H9 (cell line): ENCODE measurements at regions not wholly inside any gene's neighbourhood (a gene's known extent, or its start where the extent isn't known, plus 50 kb on each side); places are given as distances from the start of the nearest gene placed in this dataset.

Source experiments
- DNase-seq: peaks from one replicate; pipeline ENCODE4 v3.0.0-alpha.2; 2017
- H2AFZ ChIP-seq: one replicate; pipeline ENCODE4 v1.6.1; 2013; ENCODE audit warnings: mild to moderate bottlenecking, low read length, control low read depth, moderate library complexity
- H2AK5ac ChIP-seq: 2 replicates; pipeline ENCODE4 v1.6.1; 2013; ENCODE audit warnings: low read length, control low read depth, mixed read lengths; ENCODE audit not compliant: insufficient read length
- H2BK120ac ChIP-seq: one replicate; pipeline ENCODE4 v1.6.1; 2013; ENCODE audit warnings: low read depth, mild to moderate bottlenecking, low read length, control low read depth, inconsistent platforms; ENCODE audit not compliant: poor library complexity, severe bottlenecking
- H2BK12ac ChIP-seq: 2 replicates; pipeline ENCODE4 v1.6.1; 2013; ENCODE audit warnings: low read length, control low read depth, mixed read lengths, low read depth; ENCODE audit not compliant: insufficient read length
- H2BK15ac ChIP-seq: 2 replicates; pipeline ENCODE4 v1.6.1; 2013; ENCODE audit warnings: low read depth, low read length, control low read depth
- H2BK20ac ChIP-seq: one replicate; pipeline ENCODE4 v1.6.1; 2013; ENCODE audit warnings: low read depth, mild to moderate bottlenecking, low read length, control low read depth, inconsistent platforms; ENCODE audit not compliant: poor library complexity, severe bottlenecking
- H2BK5ac ChIP-seq: 2 replicates; pipeline ENCODE4 v1.6.1; 2013; ENCODE audit warnings: low read length, control low read depth, mixed read lengths; ENCODE audit not compliant: insufficient read length
- H3K14ac ChIP-seq: 2 replicates; pipeline ENCODE4 v1.6.1; 2013; ENCODE audit warnings: low read length, control low read depth; ENCODE audit not compliant: insufficient read depth
- H3K18ac ChIP-seq: 2 replicates; pipeline ENCODE4 v1.6.1; 2013; ENCODE audit warnings: low read depth, mild to moderate bottlenecking, mixed read lengths, low read length, control low read depth; ENCODE audit not compliant: insufficient read length
- H3K23ac ChIP-seq: 2 replicates; pipeline ENCODE4 v1.6.1; 2013; ENCODE audit warnings: low read length, control low read depth, mixed read lengths, low read depth; ENCODE audit not compliant: insufficient read length
- H3K23me2 ChIP-seq: 2 replicates; pipeline ENCODE4 v1.6.1; 2013; ENCODE audit warnings: low read depth, mild to moderate bottlenecking, mixed read lengths, low read length, control low read depth; ENCODE audit not compliant: insufficient read length, poor library complexity, severe bottlenecking
- H3K27ac ChIP-seq: 2 replicates; pipeline ENCODE4 v1.5.1; 2013; ENCODE audit warnings: low read length, control low read depth, mixed read lengths, low read depth; ENCODE audit not compliant: insufficient read length
- H3K27me3 ChIP-seq: 2 replicates; pipeline ENCODE4 v1.6.1; 2013; ENCODE audit warnings: low read length, control low read depth, inconsistent platforms; ENCODE audit not compliant: insufficient read depth
- H3K4ac ChIP-seq: 2 replicates; pipeline ENCODE4 v1.6.1; 2013; ENCODE audit warnings: low read depth, mild to moderate bottlenecking, control low read depth, inconsistent platforms, low read length, moderate library complexity
- H3K4me1 ChIP-seq: 2 replicates; pipeline ENCODE4 v1.6.1; 2013; ENCODE audit warnings: low read length, control low read depth, inconsistent platforms; ENCODE audit not compliant: insufficient read depth
- H3K4me2 ChIP-seq: 2 replicates; pipeline ENCODE4 v1.6.1; 2013; ENCODE audit warnings: low read length, control low read depth, mixed read lengths; ENCODE audit not compliant: insufficient read length, insufficient read depth
- H3K56ac ChIP-seq: 2 replicates; pipeline ENCODE4 v1.6.1; 2013; ENCODE audit warnings: low read depth, mild to moderate bottlenecking, mixed read lengths, low read length, control low read depth; ENCODE audit not compliant: insufficient read length
- H3K79me1 ChIP-seq: 2 replicates; pipeline ENCODE4 v1.6.1; 2013; ENCODE audit warnings: low read depth, mild to moderate bottlenecking, moderate library complexity, low read length, control low read depth, inconsistent platforms; ENCODE audit not compliant: insufficient read depth, poor library complexity, severe bottlenecking
- H3K79me2 ChIP-seq: 2 replicates; pipeline ENCODE4 v1.6.1; 2013; ENCODE audit warnings: low read length, control low read depth, inconsistent platforms; ENCODE audit not compliant: insufficient read depth
- H3K9ac ChIP-seq: 2 replicates; pipeline ENCODE4 v1.6.1; 2013; ENCODE audit warnings: low read length, control low read depth, mixed read lengths; ENCODE audit not compliant: insufficient read length; ENCODE audit errors: extremely low read depth
- H3K9me3 ChIP-seq: one replicate; pipeline ENCODE4 v1.6.1; 2013; ENCODE audit warnings: low read depth, low read length, inconsistent platforms; ENCODE audit not compliant: control insufficient read depth
- H3T11ph ChIP-seq: one replicate; pipeline ENCODE4 v1.6.1; 2013; ENCODE audit warnings: mild to moderate bottlenecking, low read length, control low read depth, inconsistent platforms
- H4K20me1 ChIP-seq: one replicate; pipeline ENCODE4 v1.6.1; 2013; ENCODE audit not compliant: control insufficient read depth, insufficient read length, insufficient read depth
- H4K5ac ChIP-seq: 2 replicates; pipeline ENCODE4 v1.6.1; 2013; ENCODE audit warnings: low read depth, mild to moderate bottlenecking, mixed read lengths, low read length, control low read depth; ENCODE audit not compliant: insufficient read length
- H4K8ac ChIP-seq: replicated peaks from 2 replicates; pipeline ENCODE4 v1.6.1; 2013; ENCODE audit warnings: low read length, control low read depth, mixed read lengths, low read depth; ENCODE audit not compliant: insufficient read length
- H4K91ac ChIP-seq: 2 replicates; pipeline ENCODE4 v1.6.1; 2013; ENCODE audit warnings: low read depth, mild to moderate bottlenecking, moderate library complexity, mixed read lengths, low read length, control low read depth; ENCODE audit not compliant: insufficient read length
- H3K27ac Mint-ChIP-seq, 3 experiments: 2 replicates in 2 of 3; 3 replicates in 1 of 3; pipeline ENCODE4 v1.8.0; 2020 to 2021; ENCODE audit warnings: mixed read lengths in 3 of 3, mild to moderate bottlenecking in 1 of 3, moderate library complexity in 1 of 3
- H3K27me3 Mint-ChIP-seq: 2 replicates; pipeline ENCODE4 v1.8.0; 2021; ENCODE audit warnings: low read depth, mild to moderate bottlenecking, moderate library complexity, mixed read lengths
- H3K36me3 Mint-ChIP-seq, 3 experiments: 2 replicates in 2 of 3; 3 replicates in 1 of 3; pipeline ENCODE4 v1.8.0; 2020 to 2021; ENCODE audit warnings: low read depth in 3 of 3, mixed read lengths in 3 of 3; ENCODE audit not compliant: insufficient read depth in 1 of 3
- H3K4me1 Mint-ChIP-seq, 2 experiments: 2 replicates each; pipeline ENCODE4 v1.8.0; 2020; ENCODE audit warnings: mixed read lengths in 2 of 2
- H3K4me3 Mint-ChIP-seq, 2 experiments: 2 replicates in 1 of 2; 3 replicates in 1 of 2; pipeline ENCODE4 v1.8.0; 2020 to 2021; ENCODE audit warnings: mild to moderate bottlenecking in 2 of 2, mixed read lengths in 2 of 2, moderate library complexity in 1 of 2
- H3K9me3 Mint-ChIP-seq, 2 experiments: 2 replicates in 1 of 2; 3 replicates in 1 of 2; pipeline ENCODE4 v1.8.0; 2020; ENCODE audit warnings: mild to moderate bottlenecking in 2 of 2, mixed read lengths in 2 of 2, moderate library complexity in 1 of 2
- CTCF ChIP-seq: fragments of 200-600 bp; sonication (generic); conservative IDR thresholded peaks from 3 replicates; pipeline ENCODE4 v1.8.0; 2021; ENCODE audit warnings: antibody characterized with exemption, mild to moderate bottlenecking
- WGBS: extraction: QIAGEN DNeasy Blood & Tissue Kit; methylation state at CpG from one replicate; pipeline ENCODE4 v1.1.7; 2013; ENCODE audit warnings: missing lambda C conversion rate, low lambda C conversion rate, mixed read lengths; ENCODE audit not compliant: insufficient read length; ENCODE audit errors: extremely low coverage; 5-methylcytosine and 5-hydroxymethylcytosine counted together

- no peaks in the 10 kb centered on the region; a peak in 1 of 5 replicates for H3K9me3 Mint-ChIP-seq
These were observed 296.6 kb upstream of the KITLG start for GRCh38 chr12:88876857-88877256.

More at GRCh38 chr12:88876857-88877256, 296.6 kb upstream of the KITLG start:
- H4K8ac ChIP-seq = no peak overlapping the region
- WGBS = no CpG with 5 or more reads among the region's 2 CpGs
- H2AK5ac ChIP-seq = no peak overlapping the region
- Mint-ChIP-seq H3K27ac (no peak overlapping the region; a peak in 2 of 7 replicates), H3K36me3 (peaks cover 0 to 3% (median 0%) of the 10 kb centered on the region in 3 experiments; a peak in 1 of 7 replicates), H3K4me3 (no peak overlapping the region), H3K27me3 (no peaks in the 10 kb centered on the region), H3K4me1 (peaks cover 0 to 5% of the 10 kb centered on the region in 2 experiments; a peak in 2 of 4 replicates)
- H3T11ph ChIP-seq = no peak overlapping the region
- H2AFZ ChIP-seq = no peak overlapping the region
- no peak overlapping the region for H3K4me2 ChIP-seq
- DNase-seq = no peak
- no peaks in the 10 kb centered on the region for H3K27me3 ChIP-seq
- no peaks in the 10 kb centered on the region for H3K79me2 ChIP-seq
- TF ChIP-seq CTCF = no peak
- no peak overlapping the region for H3K23ac ChIP-seq
- H3K27ac ChIP-seq = no peak overlapping the region
- H3K79me1 ChIP-seq = no peaks in the 10 kb centered on the region
- H3K9me3 ChIP-seq = no peaks in the 10 kb centered on the region
- H2BK20ac ChIP-seq = no peak overlapping the region
- no peak overlapping the region for H2BK15ac ChIP-seq
- no peak overlapping the region for H3K18ac ChIP-seq
- no peak overlapping the region for H3K9ac ChIP-seq
- no peak overlapping the region for H2BK12ac ChIP-seq
- no peak overlapping the region for H4K91ac ChIP-seq
- no peak overlapping the region for H2BK120ac ChIP-seq
- H4K5ac ChIP-seq = no peak overlapping the region
- no peak overlapping the region for H3K14ac ChIP-seq
- no peak overlapping the region for H2BK5ac ChIP-seq
- no peaks in the 10 kb centered on the region for H3K4me1 ChIP-seq
- H4K20me1 ChIP-seq = no peaks in the 10 kb centered on the region
- H3K4ac ChIP-seq = no peak overlapping the region
- no peak overlapping the region for H3K56ac ChIP-seq
- H3K23me2 ChIP-seq = no peaks in the 10 kb centered on the region
